HG03460 (cell line): ENCODE measurements at regions not wholly inside any gene's neighbourhood (a gene's known extent, or its start where the extent isn't known, plus 50 kb on each side); places are given as distances from the start of the nearest gene placed in this dataset.

Experiments
- ATAC-seq: cut with Tn5 transposase; IDR thresholded peaks from one replicate; pipeline ENCODE4 v1.9.1; 2021; ENCODE audit not compliant: unreplicated experiment

DNA sequence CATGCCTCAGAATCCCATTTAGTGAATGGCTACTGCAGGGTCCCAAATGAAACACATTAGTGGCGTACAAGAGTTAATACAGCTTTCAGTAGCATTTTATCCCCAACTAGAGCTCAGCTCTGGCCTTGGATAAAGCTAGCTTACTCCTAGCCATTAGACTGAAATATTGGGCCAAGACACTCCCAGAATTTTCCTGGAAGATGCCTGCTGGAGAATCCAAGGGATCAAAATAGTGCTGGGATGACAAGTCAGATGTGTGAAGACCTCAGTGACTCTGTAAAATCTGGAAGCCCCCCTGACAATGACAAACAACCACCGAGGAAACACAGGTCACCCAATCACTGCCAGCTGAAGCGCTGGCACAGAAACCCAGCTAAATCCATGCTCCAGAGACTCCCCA lies 303.1 kb upstream of the SORL1-AS1 start:
- ATAC-seq = no peak

DNA sequence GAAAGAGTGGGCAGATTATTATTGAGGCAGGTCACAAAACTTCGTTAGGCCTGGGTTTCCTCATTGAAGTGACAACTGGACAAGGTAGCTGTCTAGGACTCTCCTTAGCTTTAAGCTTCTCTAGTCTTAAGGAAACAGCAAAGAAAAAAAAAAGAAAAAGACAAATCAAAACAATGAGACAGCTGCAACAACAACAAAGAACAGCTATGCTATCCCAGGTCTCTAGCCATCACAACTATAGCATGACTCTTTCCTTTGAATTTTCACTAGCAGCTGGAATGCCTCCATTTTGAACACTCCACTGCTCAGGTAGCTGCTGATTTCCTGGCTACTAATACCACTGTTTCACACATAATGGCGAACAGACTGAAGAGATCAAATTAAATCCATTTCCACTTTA lies 302.4 kb upstream of the SORL1-AS1 start:
- ATAC-seq = no peak

DNA sequence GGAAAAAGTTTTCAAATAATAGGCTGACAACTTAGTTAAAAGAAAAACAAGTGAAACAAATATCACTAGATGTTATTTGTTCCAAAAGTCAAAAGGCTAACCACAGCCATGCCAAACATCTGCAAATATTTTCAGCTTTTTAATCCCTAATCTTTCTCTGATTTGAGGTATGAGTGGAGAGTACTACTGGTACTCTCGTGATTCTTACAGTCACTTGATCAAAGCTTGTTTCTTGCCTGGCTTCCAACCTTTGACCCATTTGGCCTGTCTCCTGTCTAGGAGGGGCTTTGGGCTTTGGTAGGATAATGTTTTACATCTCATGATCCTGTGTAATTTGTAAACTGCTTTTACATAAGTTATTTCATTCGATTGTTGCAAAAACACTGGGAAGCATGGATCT lies 301.8 kb upstream of the SORL1-AS1 start:
- ATAC-seq = no peak

DNA sequence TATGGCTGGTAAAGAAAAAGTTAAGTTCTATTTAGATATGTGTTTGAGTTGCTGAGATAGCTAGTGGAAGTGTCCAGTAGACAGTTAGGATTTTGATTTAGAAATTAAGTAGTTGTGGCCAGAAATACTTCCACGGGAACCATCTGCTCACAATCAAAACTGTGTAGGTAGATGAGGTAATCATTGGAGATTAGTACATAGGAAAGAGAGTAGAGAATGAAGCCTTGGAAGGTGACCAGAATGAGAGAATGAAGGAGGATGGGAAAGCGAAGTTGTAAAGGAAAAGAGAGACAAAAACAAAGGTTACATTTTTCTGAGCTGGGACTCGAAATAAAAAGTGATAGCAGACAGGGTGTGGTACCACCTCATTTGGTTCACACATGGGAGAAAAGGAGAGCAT lies 296.9 kb upstream of the SORL1-AS1 start:
- ATAC-seq = no peak

DNA sequence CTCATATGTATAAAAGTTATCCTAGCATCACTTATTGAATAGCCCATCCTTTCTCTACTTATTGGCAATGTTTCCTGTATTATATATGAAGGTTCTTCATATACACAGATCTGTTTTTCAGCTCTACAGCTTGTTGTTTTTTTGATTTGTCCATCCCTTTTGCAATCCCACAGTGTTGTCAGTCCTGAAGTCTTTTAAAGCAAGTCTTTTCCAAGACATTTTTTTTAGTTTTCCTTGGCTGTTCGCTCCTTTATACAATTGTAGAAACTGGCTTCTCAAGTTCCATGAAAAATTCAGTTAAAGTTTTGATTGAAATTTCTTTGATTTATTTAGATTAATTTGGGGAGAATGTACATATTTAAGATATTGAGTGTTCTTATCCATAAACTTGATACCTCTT lies 295.3 kb upstream of the SORL1-AS1 start:
- ATAC-seq = no peak

DNA sequence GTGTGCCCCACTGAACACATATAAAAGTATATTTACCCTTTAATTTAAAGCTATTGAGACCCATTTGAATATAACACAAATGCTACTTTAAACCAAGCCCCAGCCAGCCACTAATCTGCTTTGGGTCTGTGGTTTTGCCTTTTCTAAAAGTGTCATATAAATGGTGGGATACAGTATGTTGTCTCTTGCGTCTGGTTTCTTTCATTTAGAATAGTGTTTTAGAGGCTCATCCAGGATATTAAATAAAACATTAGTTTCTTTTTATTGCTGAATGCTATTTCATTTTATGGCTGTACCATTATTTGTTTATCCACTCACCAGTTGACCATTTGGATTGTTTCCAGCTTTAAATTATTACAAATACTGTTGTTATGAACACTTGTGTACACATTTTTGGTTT lies 290.5 kb upstream of the SORL1-AS1 start:
- no peak for ATAC-seq

DNA sequence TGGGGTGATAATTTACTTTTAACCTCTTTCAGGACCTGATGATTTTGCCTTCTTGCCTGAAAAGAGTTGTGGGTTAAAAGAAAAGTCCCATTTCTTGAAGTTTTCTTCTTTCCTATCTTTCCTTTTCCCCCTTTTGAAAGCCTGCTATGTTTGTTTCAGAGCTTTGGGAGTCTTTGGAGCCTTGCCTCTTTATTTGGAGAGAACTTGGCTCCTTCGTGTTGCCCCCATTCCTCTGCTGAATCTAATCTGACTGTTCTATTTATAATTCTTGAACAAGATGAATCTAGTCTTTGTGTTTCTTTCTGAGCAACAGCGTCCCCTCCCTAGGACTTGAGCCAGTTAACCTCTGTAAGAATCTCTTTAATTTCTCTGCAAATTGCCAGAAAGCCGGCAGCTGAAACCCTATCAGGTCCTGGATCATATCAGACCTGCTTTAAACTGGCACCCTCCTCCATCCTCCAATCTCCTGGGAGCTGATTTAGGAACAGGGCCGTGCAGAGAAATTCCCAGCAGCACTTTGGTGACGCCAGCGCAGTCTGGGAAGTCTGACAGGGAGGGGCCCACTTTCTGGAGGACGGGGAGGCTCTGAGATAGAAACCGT lies 289.1 kb upstream of the SORL1-AS1 start:
- ATAC-seq = no peak

DNA sequence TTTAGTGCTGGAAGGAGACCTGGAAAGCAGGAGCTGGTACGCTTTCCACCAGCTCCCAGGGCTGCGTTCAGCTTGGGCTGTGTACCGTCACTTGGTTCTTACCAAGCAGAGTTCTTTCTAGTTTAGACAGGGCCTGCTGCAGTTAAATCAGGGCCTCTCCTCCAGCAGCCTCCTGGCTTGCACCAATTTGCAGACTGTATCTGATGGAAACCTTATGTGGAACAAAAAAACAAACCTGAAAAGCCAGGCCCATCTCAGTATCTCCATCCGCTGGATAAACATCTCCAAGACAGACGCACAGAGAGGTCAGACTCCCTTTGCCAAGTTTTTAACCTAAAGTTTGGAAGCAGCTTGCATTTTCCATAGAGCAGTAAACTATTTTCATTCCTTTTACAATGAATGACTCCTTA lies 288.6 kb upstream of the SORL1-AS1 start:
- ATAC-seq = no peak

DNA sequence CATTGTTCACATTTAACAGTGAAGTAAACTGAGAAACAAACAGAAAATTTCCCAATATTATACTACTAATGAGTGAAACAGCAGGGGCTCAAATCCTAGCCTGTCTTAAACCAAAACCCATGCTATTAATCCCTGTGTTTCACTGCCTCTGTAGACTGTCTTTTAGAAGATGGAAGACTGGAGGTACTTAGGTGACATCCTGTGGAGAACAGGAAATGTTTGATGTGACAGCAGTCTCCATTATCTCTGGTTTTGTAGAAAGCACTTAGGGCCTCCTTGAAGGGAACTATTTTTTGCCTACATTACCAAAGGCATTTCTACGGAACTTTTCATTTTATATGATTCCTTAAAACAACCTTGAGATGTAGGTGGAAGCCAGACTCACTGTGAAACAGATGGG lies 288.1 kb upstream of the SORL1-AS1 start:
- ATAC-seq = no peak

DNA sequence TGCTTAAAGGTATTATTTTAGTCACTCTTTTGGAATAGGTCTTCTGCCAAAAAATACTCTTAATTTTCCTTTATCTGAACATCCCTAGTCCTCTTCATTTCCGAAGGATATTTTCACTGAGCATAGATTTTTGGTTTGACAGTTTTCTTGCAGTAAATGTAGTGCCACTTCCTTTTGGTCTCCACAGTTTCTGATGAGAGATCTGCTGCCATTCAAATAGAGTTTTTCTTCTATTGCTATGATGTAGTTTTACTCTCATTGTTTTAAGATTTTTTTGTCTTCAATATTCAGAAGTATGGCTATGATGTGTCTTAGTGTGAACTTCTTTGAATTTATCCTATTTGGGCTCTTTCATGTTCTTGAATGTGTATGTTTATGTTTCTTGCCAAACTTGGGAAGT lies 281.1 kb upstream of the SORL1-AS1 start:
- no peak for ATAC-seq

DNA sequence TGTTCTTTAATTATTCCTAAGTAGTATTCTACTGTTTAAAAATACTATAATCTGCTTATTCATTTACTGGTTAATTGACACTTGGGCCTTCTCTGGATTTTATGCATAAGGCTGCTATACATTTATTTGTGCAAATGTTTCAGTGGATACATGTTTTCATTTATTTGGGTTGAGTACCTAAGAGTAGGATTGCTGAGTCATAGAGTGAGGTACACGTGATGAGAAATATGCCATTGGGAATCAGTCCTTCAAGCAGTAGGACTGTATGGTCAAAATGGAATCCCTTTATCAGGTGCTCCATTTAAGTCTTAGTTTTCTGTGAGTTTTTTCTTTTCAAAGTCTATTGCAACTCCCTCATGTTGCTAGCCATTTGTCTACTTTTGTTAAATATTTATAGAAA lies 275.2 kb upstream of the SORL1-AS1 start:
- no peak for ATAC-seq

DNA sequence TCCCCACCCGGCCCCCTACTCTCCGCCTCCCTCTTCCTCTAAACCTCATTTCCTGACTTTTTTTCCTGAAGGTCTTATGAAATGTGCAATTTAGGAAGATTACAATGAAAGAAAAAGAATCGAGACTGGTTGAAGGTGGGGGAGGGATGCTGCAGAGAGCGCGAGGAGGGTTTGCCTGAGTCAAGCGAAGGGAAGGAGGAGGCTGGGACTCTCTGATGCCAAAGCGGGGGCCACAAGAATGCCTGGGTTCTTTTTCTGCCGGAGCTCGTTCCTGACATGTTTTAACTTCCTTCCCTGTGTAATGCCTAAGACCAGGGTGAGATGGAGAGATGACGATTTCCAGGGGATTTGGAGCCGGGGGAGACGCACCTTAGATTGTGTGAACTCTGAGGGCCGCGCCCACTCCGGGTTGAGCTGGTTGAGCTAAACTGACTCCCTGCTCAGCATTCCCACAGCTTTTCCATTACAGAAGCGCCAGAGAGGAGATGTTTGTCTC lies 270.5 kb upstream of the SORL1-AS1 start:
- no peak for ATAC-seq

DNA sequence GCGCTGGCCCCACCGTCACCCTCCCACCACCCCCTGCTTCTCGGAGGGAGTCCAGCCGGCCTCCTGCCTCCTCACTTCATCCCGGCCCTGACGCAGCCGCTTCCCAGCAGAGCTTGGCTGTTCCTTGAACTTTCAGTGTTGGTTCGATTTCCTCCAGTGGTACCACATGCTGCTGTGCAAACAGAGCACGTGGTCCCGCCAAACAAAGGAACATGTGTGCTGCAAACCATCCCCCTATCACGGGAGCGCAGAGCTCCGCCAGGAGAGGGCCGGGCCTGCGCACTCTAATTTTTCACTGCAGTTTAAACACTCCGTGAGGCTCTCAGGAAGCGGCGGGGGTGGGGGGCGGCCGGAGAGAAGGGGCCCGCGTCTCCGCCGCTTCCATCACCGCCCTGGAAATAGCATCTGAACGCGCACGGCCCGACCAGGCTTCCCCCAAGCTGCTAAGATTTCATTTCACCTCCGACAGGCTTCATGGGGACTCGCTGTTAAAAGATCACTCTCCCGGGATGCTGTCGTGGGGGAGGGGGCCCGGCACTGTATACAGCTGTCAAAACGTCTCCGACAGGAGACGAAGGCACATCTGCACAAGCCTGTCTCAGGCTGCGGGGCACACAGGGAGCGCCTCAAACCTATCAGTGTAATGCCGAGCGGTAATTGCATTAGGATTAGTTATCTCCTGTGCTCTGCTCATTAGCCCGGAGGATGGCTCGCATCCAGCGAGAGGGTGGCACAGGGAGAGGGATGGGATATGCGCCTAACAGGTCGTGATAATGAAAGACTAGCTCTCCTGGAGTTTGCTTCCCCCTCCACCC lies 269.9 kb upstream of the SORL1-AS1 start:
- ATAC-seq = no peak

DNA sequence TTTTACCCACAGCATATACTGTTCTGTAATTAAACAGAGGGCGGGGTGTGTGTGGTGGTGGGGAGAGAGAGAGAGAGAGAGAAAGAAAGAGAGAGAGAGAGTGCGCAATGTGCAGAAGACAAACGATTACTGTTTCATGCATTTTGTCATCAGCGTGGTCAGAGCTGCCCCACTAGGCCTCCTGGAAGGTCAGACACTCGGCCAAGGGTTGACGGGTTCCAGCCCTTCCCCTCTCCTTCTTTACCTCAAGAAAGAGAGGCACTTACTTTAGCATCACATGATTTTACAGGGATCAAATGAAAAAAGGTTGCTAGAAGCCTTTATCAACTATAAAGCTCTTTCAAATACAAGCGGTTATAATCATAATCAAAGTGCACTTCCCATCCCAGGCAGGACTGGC lies 269.2 kb upstream of the SORL1-AS1 start:
- no peak for ATAC-seq

DNA sequence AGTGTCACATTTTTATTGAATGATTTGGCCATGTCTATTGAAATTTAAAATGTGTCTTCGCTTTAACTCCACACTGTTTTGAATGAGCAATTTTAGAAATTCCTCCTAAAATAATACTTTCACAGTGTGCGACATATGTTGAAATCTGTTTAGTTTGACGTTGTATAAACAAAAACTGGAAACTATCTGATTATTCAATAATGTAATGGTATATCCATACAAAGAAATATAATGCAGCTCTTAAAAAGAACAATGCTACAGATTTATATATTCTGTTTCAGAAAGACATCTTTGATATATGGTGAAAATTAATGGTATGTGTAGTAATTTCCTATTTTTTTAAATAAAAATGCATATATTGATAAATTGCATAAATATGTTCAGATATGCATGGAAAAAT lies 268.7 kb upstream of the SORL1-AS1 start:
- ATAC-seq = no peak

DNA sequence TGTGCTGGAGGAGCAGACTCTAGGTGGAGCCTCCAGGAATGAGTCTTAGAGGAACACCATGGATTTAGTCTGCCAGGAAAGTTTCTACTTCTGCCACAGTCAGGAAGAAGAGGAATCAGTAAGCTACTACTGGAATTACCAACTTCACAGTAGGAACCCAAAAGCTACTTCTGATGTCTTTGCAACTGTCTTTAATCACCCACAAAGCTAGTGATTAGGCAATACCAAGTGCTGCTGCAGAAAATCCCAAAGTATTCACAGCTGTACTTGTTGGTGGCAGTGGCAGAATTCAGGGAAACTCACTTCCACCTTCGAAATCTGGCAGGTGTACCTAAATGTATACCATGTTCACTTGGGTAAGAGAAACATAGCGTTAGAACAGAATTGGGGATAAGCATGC lies 264.5 kb upstream of the SORL1-AS1 start:
- ATAC-seq = no peak

DNA sequence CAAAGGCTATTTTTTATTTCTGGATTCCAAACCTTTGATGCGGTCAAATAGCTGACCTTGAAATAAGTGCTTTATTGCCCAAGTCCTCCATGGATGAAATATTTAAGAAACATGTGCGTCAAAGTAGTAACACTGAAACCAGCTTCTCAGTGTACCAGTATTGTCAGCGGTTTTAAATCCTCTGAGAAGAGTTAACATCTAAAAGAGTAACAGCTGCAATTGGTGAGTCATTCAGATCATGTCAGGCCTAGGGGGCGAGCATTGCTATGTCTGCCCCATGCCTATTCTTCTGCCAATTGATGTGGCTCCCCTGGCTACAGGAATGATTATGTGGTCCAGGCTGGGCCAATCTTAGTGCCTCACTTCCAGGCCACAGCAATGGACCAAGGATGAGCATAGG lies 263.3 kb upstream of the SORL1-AS1 start:
- ATAC-seq = no peak

DNA sequence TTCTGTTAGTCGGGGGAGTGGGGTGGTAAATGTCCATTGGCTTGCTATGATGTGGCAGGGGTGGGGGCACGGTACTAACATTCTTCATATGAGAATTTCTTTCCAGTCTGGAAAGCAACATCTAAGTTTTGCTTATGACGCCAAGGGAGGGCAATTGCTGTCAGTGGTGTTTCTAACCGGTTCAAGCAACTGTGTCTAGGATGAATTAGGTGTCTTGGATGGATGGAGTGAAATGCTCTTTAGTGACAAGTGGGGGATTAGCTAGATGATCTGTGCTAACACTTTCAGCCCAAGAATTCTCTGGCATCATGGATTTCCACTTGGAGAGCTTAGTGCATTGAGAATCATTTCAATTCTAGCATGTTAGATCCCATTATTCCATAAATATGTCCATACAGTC lies 262.6 kb upstream of the SORL1-AS1 start:
- no peak for ATAC-seq

DNA sequence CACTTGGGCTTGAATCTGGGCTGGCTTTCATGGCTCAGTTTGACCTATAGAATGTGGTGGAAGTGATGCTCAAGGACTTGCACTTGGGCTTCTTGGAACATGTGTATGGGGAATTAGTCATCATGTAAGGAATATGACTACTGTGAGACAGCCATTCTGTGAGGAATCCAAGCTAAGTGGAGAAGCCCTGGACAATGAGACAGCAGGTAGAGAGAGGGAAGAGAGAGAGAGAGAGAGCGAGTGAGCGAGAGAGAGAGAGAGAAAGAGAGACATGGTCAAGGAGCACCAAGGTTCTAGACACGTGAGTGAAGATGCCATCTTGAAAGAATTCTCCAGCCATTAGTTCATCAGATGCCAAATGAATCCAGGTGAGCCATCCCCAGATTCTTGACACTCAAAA lies 261.6 kb upstream of the SORL1-AS1 start:
- no peak for ATAC-seq

DNA sequence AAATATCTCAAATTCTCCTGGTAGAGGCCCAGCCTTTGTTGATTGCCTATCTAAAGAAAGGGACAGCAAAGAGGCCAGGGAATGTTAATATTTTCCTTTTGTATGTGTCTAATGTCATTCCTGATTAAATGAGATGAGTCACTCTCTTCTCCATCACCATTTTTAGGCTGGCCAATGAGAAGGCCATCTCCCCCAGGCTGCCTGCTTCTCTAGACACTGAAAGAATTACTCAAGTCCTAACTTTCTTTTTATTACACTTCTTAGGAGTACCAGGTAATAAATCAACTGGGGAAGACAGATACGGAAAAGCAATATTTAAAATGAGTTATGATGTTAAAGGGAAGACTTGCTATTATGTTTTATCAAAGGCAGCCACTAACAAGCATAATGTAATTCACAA lies 259.2 kb upstream of the SORL1-AS1 start:
- ATAC-seq = no peak

DNA sequence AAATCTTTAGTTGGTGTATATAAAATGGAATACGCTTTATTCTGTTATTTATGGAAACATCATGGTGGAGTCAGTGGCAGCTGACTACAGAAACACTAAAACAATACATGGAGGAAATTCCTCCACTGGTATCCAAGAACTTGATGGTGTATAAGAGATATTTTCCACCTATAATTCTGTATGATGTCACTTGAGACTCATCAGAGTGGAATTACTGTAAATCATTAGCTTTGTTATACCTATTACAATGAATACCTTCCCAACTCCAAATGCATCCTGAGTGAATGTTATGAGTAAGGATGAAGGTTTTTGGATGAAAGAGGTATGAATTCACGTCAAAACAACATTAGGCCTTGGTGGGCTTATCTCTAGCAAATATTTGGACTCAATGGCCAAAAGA lies 258.5 kb upstream of the SORL1-AS1 start:
- ATAC-seq = no peak

DNA sequence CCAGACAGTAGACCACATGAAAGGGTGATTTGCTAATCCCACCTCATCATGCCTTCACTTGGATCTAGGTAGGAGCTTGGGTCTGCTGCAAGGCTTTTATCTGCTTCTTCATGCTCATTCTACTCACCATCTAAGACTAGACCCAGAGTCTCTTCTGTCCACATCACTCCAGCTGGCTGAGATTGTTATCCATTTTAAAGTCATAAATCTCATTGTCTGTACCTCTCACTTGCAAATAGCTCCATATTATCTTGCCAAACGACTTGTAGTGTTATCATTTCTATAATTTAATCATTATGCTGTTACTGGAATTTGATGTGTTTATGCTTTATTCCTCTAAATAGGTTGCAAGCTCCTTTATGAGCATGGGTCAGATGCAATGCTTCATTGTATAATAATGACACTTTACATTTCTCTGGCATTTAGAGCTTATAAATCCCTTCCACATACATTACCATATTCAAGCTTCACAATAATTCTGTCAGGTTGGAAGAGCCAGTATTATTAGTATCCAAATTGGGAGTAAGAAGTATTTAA lies 254.2 kb upstream of the SORL1-AS1 start:
- no peak for ATAC-seq
